ENCODE measurements at regions not wholly inside any gene's neighbourhood (a gene's known extent, or its start where the extent isn't known, plus 50 kb on each side); places are given as distances from the start of the nearest gene placed in this dataset.

- no peak for DNase-seq (ENCODE audit: low spot score)
Observed at GRCh38 chr5:135248801-135249231, 150.2 kb downstream of the MACROH2A1 start.

GRCh38 chr5:135246923-135247795, 151.9 kb downstream of the MACROH2A1 start:
- DNase-seq (ENCODE audit: low spot score): peak; percentile 45

GRCh38 chr5:135246605-135246922, 152.5 kb downstream of the MACROH2A1 start:
- no peak for DNase-seq (ENCODE audit: low spot score)

- no peak for DNase-seq (ENCODE audit: low spot score)
Observed at GRCh38 chr5:135245521-135246499, 153.2 kb downstream of the MACROH2A1 start.

- no peak for DNase-seq (ENCODE audit: low spot score)
Observed at GRCh38 chr5:135244620-135245021, 154.4 kb downstream of the MACROH2A1 start.

GRCh38 chr5:135243556-135244285, 155.3 kb downstream of the MACROH2A1 start:
- no peak for DNase-seq (ENCODE audit: low spot score)

GRCh38 chr5:135242866-135243555, 156.0 kb downstream of the MACROH2A1 start:
- no peak for DNase-seq (ENCODE audit: low spot score)

GRCh38 chr5:135242021-135242865, 156.8 kb downstream of the MACROH2A1 start:
- no peak for DNase-seq (ENCODE audit: low spot score)

- DNase-seq (ENCODE audit: low spot score): no peak
Observed at GRCh38 chr5:135241536-135241935, 157.5 kb downstream of the MACROH2A1 start.

- DNase-seq (ENCODE audit: low spot score): no peak
Observed at GRCh38 chr5:135240781-135241360, 158.2 kb downstream of the MACROH2A1 start.

GRCh38 chr5:135240283-135240633, 158.8 kb downstream of the MACROH2A1 start:
- no peak for DNase-seq (ENCODE audit: low spot score)

GRCh38 chr5:135239453-135240282, 159.4 kb downstream of the MACROH2A1 start:
- DNase-seq (ENCODE audit: low spot score): no peak

- DNase-seq (ENCODE audit: low spot score): no peak
Observed at GRCh38 chr5:135238622-135239452, 160.2 kb downstream of the MACROH2A1 start.

- DNase-seq (ENCODE audit: low spot score): no peak
Observed at GRCh38 chr5:135237748-135238103, 161.3 kb downstream of the MACROH2A1 start.

GRCh38 chr5:135236908-135237747, 161.9 kb downstream of the MACROH2A1 start:
- no peak for DNase-seq (ENCODE audit: low spot score)

GRCh38 chr5:135236228-135236907, 162.7 kb downstream of the MACROH2A1 start:
- DNase-seq (ENCODE audit: low spot score): no peak

Measured in iPS-NIHi11 (cell line).